Activated CD4-positive, alpha-beta memory T cell treated with anti-CD3 and anti-CD28 coated beads for 36 hours (primary cell): ENCODE measurements at regions not wholly inside any gene's neighbourhood (a gene's known extent, or its start where the extent isn't known, plus 50 kb on each side); places are given as distances from the start of the nearest gene placed in this dataset.

Experiments
- CTCF ChIA-PET: fragments of 350-600 bp; sonication (Branson Sonifier 250); formaldehyde crosslinking; loops from one replicate; lab custom pipeline; 2021; ENCODE audit warnings: antibody characterized with exemption, inconsistent platforms; lab: Charles Lee
- POLR2A ChIA-PET: fragments of 350-600 bp; sonication (Branson Sonifier 250); formaldehyde crosslinking; loops from one replicate; lab custom pipeline; 2021; ENCODE audit warnings: antibody characterized with exemption; lab: Charles Lee
- DNase-seq: peaks from one replicate; pipeline ENCODE4 v3.0.0-alpha.2; 2020
- H3K27ac Mint-ChIP-seq: one replicate; pipeline ENCODE4 v1.8.0; 2021; ENCODE audit warnings: mixed read lengths
- H3K27me3 Mint-ChIP-seq: one replicate; pipeline ENCODE4 v1.8.0; 2021; ENCODE audit warnings: mixed read lengths
- H3K36me3 Mint-ChIP-seq: one replicate; pipeline ENCODE4 v1.8.0; 2021; ENCODE audit warnings: mixed read lengths
- H3K4me1 Mint-ChIP-seq: one replicate; pipeline ENCODE4 v1.8.0; 2021; ENCODE audit warnings: low read depth, mixed read lengths
- H3K4me3 Mint-ChIP-seq: one replicate; pipeline ENCODE4 v1.8.0; 2021; ENCODE audit warnings: mild to moderate bottlenecking, mixed read lengths
- H3K9me3 Mint-ChIP-seq: one replicate; pipeline ENCODE4 v1.8.0; 2021; ENCODE audit warnings: mixed read lengths
- intact Hi-C: fragments of 100-400 bp; cut with micrococcal nuclease; formaldehyde crosslinking; loops from one replicate; pipeline ENCODE4 v1.15.1; 2023

GRCh38 chr6:125477844-125478243 is 176.1 kb upstream of the HDDC2 start:
- POLR2A ChIA-PET, result no interaction called here
- CTCF ChIA-PET, result interaction anchor here (1.2 kb wide), 1 partner anchor 166 kb away, joined by 3 read pairs; no protein-coding TSS in a partner anchor
- H3K4me1 Mint-ChIP-seq, result no peaks in the 10 kb centered on the region
- no peaks in the 10 kb centered on the region for H3K36me3 Mint-ChIP-seq
- intact Hi-C loops, result no loop called here
- no peak overlapping the region for H3K4me3 Mint-ChIP-seq
- no peak for DNase-seq
- no peak overlapping the region for H3K27ac Mint-ChIP-seq
- peaks cover 3% of the 10 kb centered on the region for H3K27me3 Mint-ChIP-seq
- no peaks in the 10 kb centered on the region for H3K9me3 Mint-ChIP-seq

GRCh38 chr6:125480146-125480545 is 178.4 kb upstream of the HDDC2 start:
- intact Hi-C loops, result no loop called here
- POLR2A ChIA-PET, result no interaction called here
- H3K27ac Mint-ChIP-seq, result no peak overlapping the region

GRCh38 chr6:125480571-125480970 is 178.8 kb upstream of the HDDC2 start:
- H3K4me1 Mint-ChIP-seq, result no peaks in the 10 kb centered on the region
- peaks cover 2% of the 10 kb centered on the region for H3K27me3 Mint-ChIP-seq
- H3K36me3 Mint-ChIP-seq, result no peaks in the 10 kb centered on the region
- H3K4me3 Mint-ChIP-seq, result no peak overlapping the region
- no peak for DNase-seq
- H3K9me3 Mint-ChIP-seq, result no peaks in the 10 kb centered on the region
- ChIA-PET POLR2A (no interaction called here), CTCF (no interaction called here)
- H3K27ac Mint-ChIP-seq, result no peak overlapping the region
- intact Hi-C loops, result no loop called here

More at GRCh38 chr6:125480146-125480545, 178.4 kb upstream of the HDDC2 start:
- Mint-ChIP-seq H3K9me3 (no peaks in the 10 kb centered on the region), H3K27me3 (peaks cover 2% of the 10 kb centered on the region), H3K4me1 (no peaks in the 10 kb centered on the region), H3K36me3 (no peaks in the 10 kb centered on the region), H3K4me3 (no peak overlapping the region)
- no peak for DNase-seq
- CTCF ChIA-PET, result no interaction called here

- Mint-ChIP-seq H3K9me3 (no peaks in the 10 kb centered on the region), H3K4me3 (no peak overlapping the region), H3K4me1 (no peaks in the 10 kb centered on the region), H3K27me3 (peaks cover 2% of the 10 kb centered on the region), H3K27ac (no peak overlapping the region), H3K36me3 (no peaks in the 10 kb centered on the region)
- ChIA-PET POLR2A (no interaction called here), CTCF (no interaction called here)
- intact Hi-C loops, result no loop called here
- DNase-seq, result no peak
Measured at GRCh38 chr6:125481056-125481455, 179.3 kb upstream of the HDDC2 start.

- DNase-seq, result no peak
- Mint-ChIP-seq H3K27me3 (peaks cover 4% of the 10 kb centered on the region), H3K4me3 (no peak overlapping the region), H3K27ac (no peak overlapping the region), H3K36me3 (no peaks in the 10 kb centered on the region), H3K9me3 (no peaks in the 10 kb centered on the region), H3K4me1 (no peaks in the 10 kb centered on the region)
- intact Hi-C loops, result no loop called here
- CTCF ChIA-PET, result no interaction called here
- POLR2A ChIA-PET, result interaction anchor here (0.6 kb wide), 1 partner anchor 936 kb away, joined by 3 read pairs; no protein-coding TSS in a partner anchor
Measured at GRCh38 chr6:125485757-125486156, 184.0 kb upstream of the HDDC2 start.

- no peak overlapping the region for H3K4me3 Mint-ChIP-seq
- H3K36me3 Mint-ChIP-seq, result no peaks in the 10 kb centered on the region
- no peaks in the 10 kb centered on the region for H3K4me1 Mint-ChIP-seq
- peaks cover 4% of the 10 kb centered on the region for H3K27me3 Mint-ChIP-seq
- intact Hi-C loops, result no loop called here
- no peak overlapping the region for H3K27ac Mint-ChIP-seq
- ChIA-PET POLR2A (no interaction called here), CTCF (no interaction called here)
- no peaks in the 10 kb centered on the region for H3K9me3 Mint-ChIP-seq
- no peak for DNase-seq
Measured at GRCh38 chr6:125486881-125487280, 185.1 kb upstream of the HDDC2 start.

GRCh38 chr6:125489579-125490285 is 188.0 kb upstream of the HDDC2 start:
- Mint-ChIP-seq H3K27ac (no peak overlapping the region), H3K36me3 (no peaks in the 10 kb centered on the region), H3K4me1 (no peaks in the 10 kb centered on the region), H3K4me3 (no peak overlapping the region), H3K27me3 (peaks cover 2% of the 10 kb centered on the region), H3K9me3 (no peaks in the 10 kb centered on the region)
- intact Hi-C loops, result no loop called here
- DNase-seq, result no peak
- ChIA-PET CTCF (no interaction called here), POLR2A (no interaction called here)

GRCh38 chr6:125491860-125492618 is 190.3 kb upstream of the HDDC2 start:
- Mint-ChIP-seq H3K27ac (no peak overlapping the region), H3K36me3 (no peaks in the 10 kb centered on the region), H3K4me3 (no peak overlapping the region), H3K4me1 (no peaks in the 10 kb centered on the region), H3K9me3 (no peaks in the 10 kb centered on the region), H3K27me3 (peaks cover 2% of the 10 kb centered on the region)
- DNase-seq, result no peak
- ChIA-PET CTCF (no interaction called here), POLR2A (no interaction called here)
- intact Hi-C loops, result no loop called here

- peaks cover 4% of the 10 kb centered on the region for H3K27me3 Mint-ChIP-seq
- no peaks in the 10 kb centered on the region for H3K36me3 Mint-ChIP-seq
- intact Hi-C loops, result no loop called here
- CTCF ChIA-PET, result no interaction called here
- no peaks in the 10 kb centered on the region for H3K9me3 Mint-ChIP-seq
- POLR2A ChIA-PET, result no interaction called here
- DNase-seq, result no peak
- no peak overlapping the region for H3K27ac Mint-ChIP-seq
- no peaks in the 10 kb centered on the region for H3K4me1 Mint-ChIP-seq
- no peak overlapping the region for H3K4me3 Mint-ChIP-seq
Measured at GRCh38 chr6:125498606-125499005, 196.8 kb upstream of the HDDC2 start.

GRCh38 chr6:125499535-125499934 is 197.8 kb upstream of the HDDC2 start:
- DNase-seq, result no peak
- Mint-ChIP-seq H3K27me3 (peaks cover 4% of the 10 kb centered on the region), H3K36me3 (no peaks in the 10 kb centered on the region), H3K9me3 (no peaks in the 10 kb centered on the region), H3K27ac (no peak overlapping the region), H3K4me3 (no peak overlapping the region), H3K4me1 (no peaks in the 10 kb centered on the region)
- intact Hi-C loops, result no loop called here
- CTCF ChIA-PET, result no interaction called here
- POLR2A ChIA-PET, result no interaction called here

- no peak overlapping the region for H3K4me3 Mint-ChIP-seq
- H3K27me3 Mint-ChIP-seq, result peaks cover 10% of the 10 kb centered on the region
- DNase-seq, result no peak
- H3K4me1 Mint-ChIP-seq, result no peaks in the 10 kb centered on the region
- no peaks in the 10 kb centered on the region for H3K9me3 Mint-ChIP-seq
- no peak overlapping the region for H3K27ac Mint-ChIP-seq
- POLR2A ChIA-PET, result no interaction called here
- CTCF ChIA-PET, result interaction anchor here (0.6 kb wide), 1 partner anchor 37 kb away, joined by 4 read pairs; no protein-coding TSS in a partner anchor
- intact Hi-C loops, result no loop called here
- no peaks in the 10 kb centered on the region for H3K36me3 Mint-ChIP-seq
Measured at GRCh38 chr6:125503181-125503580, 201.4 kb upstream of the HDDC2 start.

GRCh38 chr6:125507987-125508655 is 206.4 kb upstream of the HDDC2 start:
- no peaks in the 10 kb centered on the region for H3K9me3 Mint-ChIP-seq

More at GRCh38 chr6:125507987-125508655, 206.4 kb upstream of the HDDC2 start:
- intact Hi-C loops, result no loop called here
- Mint-ChIP-seq H3K36me3 (no peaks in the 10 kb centered on the region), H3K27me3 (peaks cover 6% of the 10 kb centered on the region), H3K27ac (no peak overlapping the region), H3K4me1 (no peaks in the 10 kb centered on the region), H3K4me3 (no peak overlapping the region)
- DNase-seq, result no peak
- ChIA-PET POLR2A (no interaction called here), CTCF (no interaction called here)
